Colon (tissue), 2 donors: ENCODE measurements at regions not wholly inside any gene's neighbourhood (a gene's known extent, or its start where the extent isn't known, plus 50 kb on each side); places are given as distances from the start of the nearest gene placed in this dataset.

ENCODE experiments used
- FAIRE-seq: peaks from 2 replicates; lab custom pipeline; 2012; peaks lifted over from hg19 to GRCh38; lab: Jason Lieb, UNC
- donor health status: control.
- donor health status: control.

DNA sequence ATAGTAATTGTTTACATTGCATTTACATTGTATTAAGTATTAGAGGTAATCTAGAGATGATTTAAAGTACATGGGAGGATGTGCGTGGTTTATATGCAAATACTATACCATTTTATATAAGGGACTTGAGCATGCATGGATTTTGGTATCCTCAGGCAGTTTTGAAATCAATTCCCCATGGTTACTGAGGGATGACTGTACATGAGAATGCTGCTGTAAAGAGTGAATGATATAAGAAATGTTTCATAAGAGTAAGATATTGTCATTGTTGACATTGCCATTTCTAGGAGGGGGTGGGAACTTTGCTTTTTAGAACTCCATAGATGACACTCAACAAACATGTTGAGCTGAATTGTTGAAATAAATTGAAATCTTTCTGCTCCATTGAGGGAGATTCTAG lies 185.0 kb downstream of the SEMA6A start:
- no peak for FAIRE-seq

DNA sequence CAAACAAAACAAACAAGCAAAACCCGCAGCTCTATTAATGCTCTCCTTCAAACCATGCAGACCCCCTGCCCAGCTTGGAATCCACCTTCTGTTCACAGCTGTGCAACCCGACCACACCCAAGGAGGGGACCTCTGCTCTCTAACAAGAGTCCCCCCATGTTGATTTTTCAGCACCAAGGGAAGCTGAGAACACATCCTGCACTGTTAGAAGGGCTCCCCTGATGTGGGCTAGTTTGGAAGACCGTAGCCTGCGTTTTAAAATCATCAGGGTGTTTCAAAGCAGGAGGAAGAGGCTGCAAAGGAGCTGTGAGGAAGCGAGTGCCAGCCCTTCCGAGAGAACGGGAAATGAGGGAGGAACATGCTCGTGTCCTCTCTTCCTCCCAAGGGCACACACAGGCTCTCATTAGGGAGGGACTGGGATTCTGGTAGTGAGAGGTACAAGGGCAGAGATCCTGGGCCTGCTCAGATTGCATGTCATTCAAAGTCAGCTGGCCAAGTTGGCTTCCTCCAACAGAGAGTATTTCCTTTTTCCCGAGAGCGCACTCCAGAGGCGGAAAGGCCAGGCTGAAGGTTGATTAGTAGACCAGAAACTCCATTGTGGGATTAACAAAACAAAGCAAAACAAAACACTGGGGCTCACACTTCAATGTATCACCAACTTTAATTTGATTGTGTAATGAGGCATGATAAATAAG lies 185.9 kb downstream of the SEMA6A start:
- no peak for FAIRE-seq

DNA sequence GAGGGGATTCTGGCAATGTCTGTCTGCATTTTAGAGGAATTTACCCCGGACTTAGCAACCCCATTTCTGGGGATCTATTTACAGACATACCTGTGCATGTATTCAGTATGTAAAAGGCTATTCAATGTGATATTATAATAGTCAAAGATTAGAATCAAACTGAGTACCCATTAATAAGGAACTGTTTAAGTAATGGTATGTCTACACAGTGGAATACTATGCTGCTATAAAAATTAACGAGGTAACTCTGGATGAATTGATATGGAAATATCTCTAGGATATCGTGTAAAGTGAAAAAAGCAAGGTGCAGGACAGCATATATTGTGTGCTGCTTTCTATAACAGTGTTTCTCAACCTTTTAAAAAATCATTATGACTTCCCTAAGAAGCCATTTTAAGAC lies 186.9 kb downstream of the SEMA6A start:
- FAIRE-seq: no peak

DNA sequence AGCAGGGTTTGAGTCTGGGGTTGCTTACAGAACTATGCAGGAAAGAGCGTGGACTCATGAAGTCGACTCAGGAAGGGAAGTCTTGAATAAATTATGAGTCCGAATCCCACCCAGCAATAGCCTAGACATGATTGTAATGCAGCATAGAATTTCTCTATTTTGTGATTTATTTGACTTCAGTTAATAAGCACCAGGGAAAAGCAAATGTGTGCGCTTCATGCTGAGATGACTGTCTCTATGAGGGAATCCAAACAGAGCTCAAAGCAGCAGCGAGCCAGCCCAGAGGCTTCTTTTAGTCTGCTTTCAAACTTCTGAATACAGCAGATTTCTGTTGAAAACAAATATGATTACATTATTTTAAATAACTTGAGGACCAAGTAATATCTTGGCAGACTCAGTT lies 188.0 kb downstream of the SEMA6A start:
- no peak for FAIRE-seq

DNA sequence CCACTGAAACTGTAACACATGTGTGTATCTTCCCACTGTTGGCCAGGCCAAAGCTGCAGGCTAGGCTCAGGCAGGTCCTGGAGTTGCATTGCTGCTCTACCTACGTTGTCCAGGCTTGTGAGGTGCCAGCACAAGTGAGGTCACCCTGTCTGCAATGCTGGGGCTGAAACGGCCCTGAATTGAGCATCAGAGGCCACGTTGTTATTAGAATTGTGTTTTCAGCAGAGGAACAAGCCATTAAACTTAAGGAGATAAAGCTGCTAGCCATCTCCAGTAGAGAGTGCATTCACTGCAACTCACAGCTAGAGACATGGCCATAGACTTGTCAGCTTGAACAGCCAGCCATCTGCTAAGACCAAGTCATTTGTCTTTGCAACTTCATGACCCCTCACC lies 191.8 kb downstream of the SEMA6A start:
- no peak for FAIRE-seq

DNA sequence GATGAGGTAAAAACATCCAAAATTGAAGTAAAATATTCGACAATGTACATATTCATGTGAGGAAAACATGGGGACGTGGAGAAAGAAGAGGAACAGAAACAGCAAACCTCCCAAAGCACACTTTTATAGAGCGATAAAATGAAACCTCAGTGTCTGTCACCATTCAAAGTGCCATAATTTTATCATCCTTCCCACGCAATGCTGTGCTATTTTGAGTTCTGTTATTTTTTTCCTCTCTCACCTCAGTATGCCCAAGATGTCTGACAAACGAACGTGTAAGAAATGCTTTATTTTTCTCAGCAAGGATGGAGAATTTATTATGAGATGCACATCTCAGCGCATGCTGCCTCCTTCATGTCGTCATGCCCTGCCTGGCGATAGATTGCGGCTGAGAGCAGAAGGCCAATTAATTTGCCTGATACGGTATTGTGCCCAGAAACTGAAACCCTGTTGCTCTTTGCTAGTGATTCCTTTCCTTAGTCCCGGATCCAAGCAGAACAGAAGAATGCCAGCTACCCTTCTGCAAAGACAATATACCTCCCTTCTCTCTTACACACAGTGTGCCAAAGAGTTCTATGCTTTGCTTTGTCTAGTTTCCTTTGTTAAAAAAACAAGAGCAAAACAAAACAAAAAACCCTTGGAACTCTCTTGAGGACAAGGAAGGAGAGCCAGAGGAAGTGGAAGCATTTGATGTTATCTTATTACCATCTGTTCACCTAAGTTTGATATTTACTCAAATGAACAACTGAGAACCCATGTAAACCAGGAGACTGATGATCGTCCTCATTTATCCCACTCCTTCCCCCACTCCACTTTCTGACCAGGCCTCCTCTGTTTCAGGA lies 192.4 kb downstream of the SEMA6A start:
- no peak for FAIRE-seq

DNA sequence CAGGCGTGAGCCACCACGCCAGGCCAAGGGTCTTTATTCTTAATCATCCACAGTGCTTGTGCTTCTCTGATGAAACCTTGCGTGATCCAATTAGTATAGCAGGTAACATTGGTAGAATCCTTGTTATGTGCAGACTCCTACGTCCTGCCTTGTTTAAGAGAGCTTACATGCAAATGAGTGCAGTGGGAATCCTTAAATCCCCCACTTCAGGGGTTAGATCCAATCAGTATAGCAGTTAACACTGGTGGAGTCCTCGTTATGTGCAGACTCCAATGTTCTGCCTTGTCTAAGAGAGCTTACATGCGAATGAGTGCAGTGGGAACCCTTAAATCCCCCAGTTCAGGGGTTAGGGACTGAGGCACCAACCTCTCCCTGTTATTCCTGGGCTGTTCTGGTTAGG lies 193.4 kb downstream of the SEMA6A start:
- no peak for FAIRE-seq

DNA sequence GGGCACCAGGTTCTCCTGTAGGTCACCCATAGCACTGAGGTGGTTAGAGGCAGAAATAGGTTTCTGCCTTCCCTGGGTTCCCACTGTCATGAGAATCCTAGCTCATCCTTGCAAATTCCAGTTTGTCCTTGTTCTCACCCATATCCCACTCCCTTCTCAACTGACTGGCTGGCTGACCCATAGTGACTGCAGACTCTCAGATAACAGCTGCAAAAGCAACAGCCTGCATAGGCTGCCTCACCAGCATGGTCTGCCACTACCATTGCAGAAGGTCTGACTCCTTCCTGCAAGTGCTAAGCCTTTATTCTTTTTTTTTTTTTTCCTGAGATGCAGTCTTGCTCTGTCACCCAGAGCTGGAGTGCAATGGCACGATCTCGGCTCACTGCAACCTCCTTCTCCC lies 194.0 kb downstream of the SEMA6A start:
- no peak for FAIRE-seq

DNA sequence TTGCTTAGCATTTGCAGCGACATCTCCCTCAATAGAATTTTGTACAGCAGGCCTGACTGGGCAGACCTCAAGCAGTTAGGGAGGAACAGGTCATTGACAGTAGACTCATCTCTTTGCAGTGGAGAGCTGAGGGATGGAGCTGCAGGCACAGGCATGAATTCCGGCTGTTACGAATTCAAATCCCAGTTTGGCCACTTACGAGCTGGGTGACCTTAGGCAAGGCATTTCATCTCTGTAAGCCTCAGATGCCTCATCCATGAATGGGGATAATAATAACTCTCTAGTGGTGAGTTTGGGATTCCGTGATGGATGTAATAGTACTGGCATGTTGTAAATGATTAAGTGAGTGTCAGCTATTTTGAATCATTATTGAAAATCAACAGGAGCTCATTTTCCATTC lies 195.3 kb downstream of the SEMA6A start:
- no peak for FAIRE-seq

DNA sequence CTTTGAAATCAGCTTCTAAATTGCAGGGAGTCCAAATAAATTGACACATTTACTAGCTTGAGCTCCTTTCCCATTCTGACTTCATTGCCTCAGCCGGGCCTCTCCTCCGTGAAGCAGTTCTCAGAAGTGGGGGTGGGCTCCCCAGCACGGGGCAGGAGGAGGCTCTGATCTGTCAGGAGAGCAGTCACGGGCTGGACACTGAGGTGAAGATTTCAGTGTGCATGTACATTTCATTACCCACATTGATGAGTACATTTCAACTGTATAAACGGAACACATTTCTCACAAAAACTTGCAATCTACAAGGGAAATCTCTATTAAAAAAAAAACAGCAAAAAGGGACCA lies 195.9 kb downstream of the SEMA6A start:
- FAIRE-seq: no peak

DNA sequence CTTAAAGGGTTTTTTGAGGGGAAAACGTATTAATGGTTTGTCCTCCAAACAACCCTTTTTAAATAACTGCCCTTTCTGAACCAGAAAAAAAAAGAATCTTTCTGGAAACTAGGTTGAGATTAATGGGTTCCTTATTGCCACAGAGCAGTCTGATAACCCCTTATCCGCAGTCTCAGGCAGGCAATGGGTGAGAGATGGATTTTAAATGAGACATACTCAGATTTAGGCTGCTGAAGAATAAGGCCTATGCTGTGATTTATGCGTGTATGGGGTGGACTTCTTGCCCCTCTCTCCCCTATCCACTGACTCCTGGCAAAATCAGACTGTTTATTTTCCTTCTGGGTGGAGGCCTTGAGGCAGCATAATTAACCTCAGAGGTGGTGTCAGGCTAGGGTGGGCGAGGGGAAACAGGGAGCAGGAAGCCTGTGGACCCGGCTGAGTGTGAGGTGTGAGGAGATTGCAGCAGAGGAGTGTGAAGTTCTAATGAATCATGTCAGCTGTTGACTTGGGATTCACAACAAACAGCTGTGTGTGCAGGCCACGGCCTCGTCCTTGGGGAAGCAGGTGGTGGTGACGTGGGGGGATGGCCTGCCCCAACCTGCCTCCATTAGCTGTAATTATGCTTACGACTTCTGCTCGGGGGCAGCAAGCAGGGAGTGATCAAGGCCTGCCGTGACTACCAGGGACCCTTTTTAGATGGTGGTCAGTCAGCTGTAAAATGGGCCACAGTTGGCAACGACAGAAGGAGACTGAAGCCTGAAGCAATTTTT lies 196.4 kb downstream of the SEMA6A start:
- no peak for FAIRE-seq

DNA sequence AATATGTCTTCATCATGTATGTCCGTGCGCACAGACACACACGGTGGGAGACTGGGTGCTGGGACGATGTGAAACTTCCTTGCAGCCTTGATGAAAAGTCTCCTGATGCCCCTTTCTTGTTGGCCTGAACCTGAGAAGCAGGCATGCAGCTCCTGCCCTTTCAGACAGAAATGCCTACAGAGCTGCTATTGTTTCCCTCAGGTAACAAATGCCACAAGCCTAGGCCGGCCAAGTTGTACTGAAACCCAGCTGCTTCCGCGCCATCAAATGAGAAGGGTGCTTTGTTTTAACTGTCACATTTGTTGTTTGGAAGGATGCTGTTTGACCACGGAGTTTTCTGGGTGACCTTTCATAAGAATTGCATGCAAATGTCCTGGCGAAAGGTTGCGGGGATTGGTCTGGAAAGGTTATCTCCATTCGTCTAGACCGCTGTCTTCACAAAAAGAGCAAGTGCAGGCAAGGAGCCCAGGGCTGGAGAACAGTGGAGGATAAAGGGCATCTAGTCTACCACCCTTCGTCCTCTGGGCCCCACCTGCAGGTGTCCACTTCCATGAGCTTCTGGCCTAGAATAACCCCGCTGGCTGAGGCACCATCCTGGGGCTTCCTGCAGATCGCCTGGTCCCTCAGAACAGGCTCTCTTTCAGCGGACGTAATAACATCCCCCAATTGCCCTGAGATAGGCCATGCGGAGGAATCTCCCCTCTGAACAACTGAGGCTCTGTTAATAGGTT lies 197.2 kb downstream of the SEMA6A start:
- FAIRE-seq: no peak

DNA sequence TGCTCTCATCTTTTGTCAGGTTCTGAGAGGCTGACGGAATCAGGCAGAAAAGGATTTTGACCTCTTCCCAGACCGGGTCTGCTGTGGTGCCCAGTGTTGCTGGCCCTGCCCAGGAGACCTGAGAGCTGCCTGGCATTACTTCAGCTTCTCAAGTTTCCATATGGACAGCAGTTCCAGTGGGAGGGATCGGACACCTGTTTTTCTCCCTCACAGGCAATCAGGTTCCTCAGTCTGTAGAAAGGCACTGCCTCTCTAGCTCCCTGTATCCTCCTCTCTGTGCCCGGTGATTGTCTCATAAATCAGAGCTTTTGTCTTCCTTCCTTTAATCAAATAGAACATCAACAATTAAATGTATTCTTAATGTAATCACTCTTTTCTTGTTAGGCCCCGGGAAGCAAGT lies 198.7 kb downstream of the SEMA6A start:
- no peak for FAIRE-seq

DNA sequence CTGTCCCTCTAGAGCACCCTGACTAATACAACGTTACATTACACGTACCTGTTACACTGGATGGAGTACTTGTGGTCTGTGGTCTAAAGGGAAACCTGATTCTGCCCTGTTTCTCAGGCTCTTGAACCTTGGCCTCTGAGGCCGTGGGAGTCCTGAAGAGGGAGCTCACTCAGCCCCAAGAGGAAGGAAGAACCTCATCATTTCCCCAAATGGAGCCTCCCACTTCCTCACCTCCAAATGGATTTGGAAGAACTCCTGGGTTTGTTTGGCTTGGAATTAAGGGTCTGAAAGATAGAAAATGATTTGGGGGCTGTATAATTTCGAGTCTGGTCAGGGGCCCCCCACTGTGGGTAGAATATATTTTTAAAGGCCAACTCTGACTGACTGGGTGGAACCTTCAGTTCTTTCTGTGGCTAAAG lies 200.2 kb downstream of the SEMA6A start:
- no peak for FAIRE-seq

DNA sequence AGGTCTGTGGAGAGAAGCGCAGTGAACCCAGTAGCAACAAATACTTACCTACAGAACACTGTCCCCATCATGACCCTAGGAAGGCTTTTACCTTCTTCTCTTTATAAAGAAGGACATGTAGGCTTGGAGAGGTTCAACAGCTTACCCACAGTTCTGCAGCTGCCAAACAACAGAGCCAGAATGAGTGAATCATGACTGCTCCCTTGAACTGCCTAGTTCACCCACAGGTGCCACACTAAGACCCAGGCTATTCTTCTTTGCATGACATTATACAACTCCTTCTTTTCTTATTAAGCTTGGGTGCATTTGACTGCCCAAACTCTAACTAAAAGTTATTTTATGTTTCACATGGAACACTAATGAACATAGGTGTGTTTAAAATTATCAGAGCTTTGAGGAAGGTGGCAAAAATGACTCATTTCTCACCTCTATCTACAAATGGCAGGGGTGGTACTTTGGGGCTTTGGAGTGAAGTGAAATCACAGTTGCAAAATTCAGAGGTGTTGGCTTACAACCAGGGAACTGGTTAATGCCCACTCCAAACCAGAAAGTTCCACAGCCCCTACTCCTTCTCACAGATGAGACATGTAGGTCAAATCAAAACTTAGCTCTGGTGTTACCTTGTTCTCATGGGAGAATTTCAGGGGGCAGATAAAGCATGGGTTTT lies 201.6 kb downstream of the SEMA6A start:
- FAIRE-seq: no peak

DNA sequence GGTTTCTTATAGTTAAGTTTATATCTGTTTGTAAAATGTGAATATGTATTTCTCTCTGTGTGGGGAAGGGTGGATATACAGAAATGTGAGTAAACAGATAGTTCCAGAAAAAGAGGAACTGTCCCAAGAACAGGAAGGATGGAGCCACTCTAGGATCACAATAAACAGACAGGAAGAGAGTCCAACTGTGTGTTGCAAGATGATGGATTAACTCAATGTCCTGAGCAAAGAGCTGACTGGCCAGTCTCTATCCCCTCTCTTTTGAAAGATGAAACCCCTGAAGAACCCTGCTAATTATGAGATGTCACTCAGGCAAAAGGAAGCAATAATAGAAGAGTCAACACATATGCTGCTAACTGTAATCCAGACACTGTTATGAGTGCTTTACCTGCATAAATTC lies 202.7 kb downstream of the SEMA6A start:
- FAIRE-seq: no peak

DNA sequence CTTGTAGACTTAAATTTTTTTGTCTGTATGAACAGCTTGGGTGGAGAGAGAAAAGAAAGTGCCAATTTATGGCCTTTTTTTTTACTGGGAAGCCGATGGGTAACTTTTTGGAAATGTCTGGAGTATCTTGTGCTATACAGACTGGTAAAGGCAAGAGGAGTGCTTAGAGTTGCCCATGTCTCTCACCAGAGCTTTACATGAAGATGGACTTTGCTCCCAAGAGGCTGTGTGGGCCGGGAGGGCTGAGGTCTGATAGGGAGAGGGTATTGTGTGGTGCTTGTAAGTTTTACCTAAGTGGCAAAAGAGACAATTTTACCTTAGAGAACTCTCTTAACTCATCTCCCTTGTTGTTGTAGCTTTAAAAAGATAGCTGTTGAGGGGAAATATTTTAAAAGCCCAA lies 203.2 kb downstream of the SEMA6A start:
- peak; percentile 14 for FAIRE-seq

DNA sequence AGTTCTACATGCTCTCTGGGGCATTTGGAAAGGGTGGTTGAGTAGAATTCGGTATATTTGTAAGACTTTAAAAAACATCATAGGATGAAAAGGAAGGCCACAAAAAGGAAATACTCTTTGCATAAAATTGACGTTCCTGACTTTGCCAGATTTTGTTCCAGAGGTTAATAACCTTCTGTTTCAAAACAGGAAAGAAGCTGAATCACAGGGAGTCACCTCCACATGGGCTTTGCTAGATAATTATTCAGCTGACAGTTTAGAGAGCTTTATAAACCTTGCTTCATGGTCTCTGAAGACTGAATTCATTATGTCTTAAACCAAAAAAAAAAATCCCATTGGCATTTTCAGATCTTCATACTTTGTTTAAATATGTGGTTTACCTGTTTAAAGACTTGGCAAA lies 203.7 kb downstream of the SEMA6A start:
- no peak for FAIRE-seq

DNA sequence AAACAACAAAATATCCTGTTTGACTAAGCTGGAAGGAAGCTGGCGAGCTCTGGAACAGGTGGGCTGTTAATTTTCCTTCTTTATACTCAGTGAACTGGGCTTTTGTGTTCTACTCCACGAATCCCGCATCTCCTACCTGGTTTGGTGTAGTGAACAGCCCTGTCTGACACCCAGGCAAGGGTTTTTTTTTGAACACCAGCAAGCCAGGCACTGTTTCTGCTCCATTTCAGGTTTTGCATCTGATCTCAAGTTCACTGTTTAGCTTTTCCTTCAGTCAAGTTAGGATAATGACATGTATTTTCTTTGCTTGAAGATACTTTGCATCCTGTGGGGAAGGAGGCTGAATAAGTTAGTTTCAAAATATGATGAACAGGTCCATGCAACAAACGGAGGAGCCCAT lies 204.5 kb downstream of the SEMA6A start:
- FAIRE-seq: no peak

DNA sequence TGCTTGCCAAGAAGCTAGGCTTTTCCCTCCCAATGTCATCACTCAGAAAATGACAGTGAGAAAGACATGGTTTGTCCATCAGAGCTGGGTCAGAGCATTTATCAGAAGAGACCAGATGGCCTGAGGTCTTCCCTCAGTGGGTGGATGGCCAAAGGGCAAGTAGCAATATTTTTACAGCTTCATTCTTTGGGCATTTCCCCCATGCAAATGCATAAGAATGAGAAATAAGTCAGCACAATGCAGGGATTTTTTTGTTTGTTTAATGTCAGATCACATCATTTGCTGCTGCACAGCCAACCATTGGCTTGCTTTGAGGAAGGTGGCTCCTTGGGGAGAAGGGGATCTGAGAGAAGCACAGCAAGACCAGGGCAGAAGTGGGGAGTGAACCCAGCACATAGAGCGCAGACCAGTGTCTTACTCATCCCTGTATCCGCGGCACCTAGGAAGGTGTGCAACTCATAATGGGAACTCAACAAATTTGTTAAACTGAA lies 209.6 kb downstream of the SEMA6A start:
- no peak for FAIRE-seq

DNA sequence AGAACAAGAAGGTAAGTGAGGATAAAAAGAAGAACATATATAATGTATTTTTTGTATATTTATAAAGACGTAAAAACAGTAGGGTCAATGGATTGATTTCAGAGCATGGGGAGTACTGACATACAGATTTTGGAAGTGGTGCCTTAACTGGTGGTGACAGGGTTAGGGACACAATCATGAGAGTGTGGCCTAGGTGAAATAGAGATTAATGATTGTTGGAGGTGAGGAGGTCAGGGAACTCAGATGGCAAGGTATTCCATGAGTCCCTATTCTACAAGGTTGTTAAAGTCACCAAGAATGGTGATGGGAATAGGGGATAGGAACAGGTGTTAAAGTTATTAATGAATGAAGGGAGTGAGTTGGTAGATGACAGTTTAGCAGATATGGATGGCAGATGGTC lies 210.8 kb downstream of the SEMA6A start:
- no peak for FAIRE-seq
